CD8-positive, alpha-beta memory T cell (primary cell): ENCODE measurements at regions not wholly inside any gene's neighbourhood (a gene's known extent, or its start where the extent isn't known, plus 50 kb on each side); places are given as distances from the start of the nearest gene placed in this dataset.
"Not testable (repeated sequence)": the region's sequence is repeated elsewhere in the genome, so short reads cannot be mapped to it uniquely, and the experiment has no call there.

Experiments
- CTCF ChIA-PET: fragments of 350-600 bp; sonication (Branson Sonifier 250); formaldehyde crosslinking; loops from one replicate; lab custom pipeline; 2021; ENCODE audit warnings: antibody characterized with exemption; lab: Charles Lee
- POLR2A ChIA-PET: fragments of 350-600 bp; sonication (Branson Sonifier 250); formaldehyde crosslinking; loops from one replicate; lab custom pipeline; 2021; ENCODE audit warnings: antibody characterized with exemption; lab: Charles Lee
- DNase-seq, 5 donors: peaks; one replicate each; pipeline versions ENCODE4 v3.0.0 to v3.0.0-alpha.2; 2020 to 2022; ENCODE audit warnings: mixed read lengths in 1 of 5
- H3K27ac ChIP-seq: one replicate; pipeline ENCODE4 v1.7.0; 2013; ENCODE audit warnings: low read depth, mild to moderate bottlenecking, low read length, moderate library complexity
- H3K27me3 ChIP-seq: 2 replicates; pipeline ENCODE4 v1.7.0; 2013; ENCODE audit warnings: low read length, mild to moderate bottlenecking; ENCODE audit not compliant: insufficient read depth, poor library complexity, severe bottlenecking
- H3K36me3 ChIP-seq: 2 replicates; pipeline ENCODE4 v1.7.0; 2013; ENCODE audit warnings: mild to moderate bottlenecking, low read length, moderate library complexity; ENCODE audit not compliant: insufficient read depth
- H3K4me1 ChIP-seq: 2 replicates; pipeline ENCODE4 v1.7.0; 2013; ENCODE audit warnings: mild to moderate bottlenecking, low read length, moderate library complexity; ENCODE audit not compliant: insufficient read depth
- H3K4me3 ChIP-seq: 2 replicates; pipeline ENCODE4 v1.7.0; 2013; ENCODE audit warnings: mild to moderate bottlenecking, low read length
- H3K9me3 ChIP-seq: 2 replicates; pipeline ENCODE4 v1.7.0; 2013; ENCODE audit warnings: mild to moderate bottlenecking, low read length
- H3K27ac Mint-ChIP-seq, 8 donors: one replicate each; pipeline ENCODE4 v1.8.0; 2020 to 2021; ENCODE audit warnings: mixed read lengths in 8 of 8, mild to moderate bottlenecking in 6 of 8, inconsistent platforms in 3 of 8, moderate library complexity in 3 of 8
- H3K27me3 Mint-ChIP-seq, 2 donors: one replicate each; pipeline ENCODE4 v1.8.0; 2020 to 2021; ENCODE audit warnings: mixed read lengths in 2 of 2, mild to moderate bottlenecking in 1 of 2, moderate library complexity in 1 of 2
- H3K36me3 Mint-ChIP-seq, 3 donors: one replicate each; pipeline ENCODE4 v1.8.0; 2020 to 2021; ENCODE audit warnings: mixed read lengths in 3 of 3, inconsistent platforms in 1 of 3, mild to moderate bottlenecking in 1 of 3
- H3K4me1 Mint-ChIP-seq, 3 donors: one replicate each; pipeline ENCODE4 v1.8.0; 2020 to 2021; ENCODE audit warnings: mixed read lengths in 3 of 3, inconsistent platforms in 1 of 3, mild to moderate bottlenecking in 1 of 3
- H3K4me3 Mint-ChIP-seq, 7 donors: one replicate each; pipeline ENCODE4 v1.8.0; 2020 to 2021; ENCODE audit warnings: mixed read lengths in 7 of 7, mild to moderate bottlenecking in 6 of 7, moderate library complexity in 4 of 7, inconsistent platforms in 2 of 7
- H3K9me3 Mint-ChIP-seq, 5 donors: one replicate each; pipeline ENCODE4 v1.8.0; 2020 to 2022; ENCODE audit warnings: mixed read lengths in 5 of 5, mild to moderate bottlenecking in 3 of 5, moderate library complexity in 2 of 5, inconsistent platforms in 1 of 5

DNA sequence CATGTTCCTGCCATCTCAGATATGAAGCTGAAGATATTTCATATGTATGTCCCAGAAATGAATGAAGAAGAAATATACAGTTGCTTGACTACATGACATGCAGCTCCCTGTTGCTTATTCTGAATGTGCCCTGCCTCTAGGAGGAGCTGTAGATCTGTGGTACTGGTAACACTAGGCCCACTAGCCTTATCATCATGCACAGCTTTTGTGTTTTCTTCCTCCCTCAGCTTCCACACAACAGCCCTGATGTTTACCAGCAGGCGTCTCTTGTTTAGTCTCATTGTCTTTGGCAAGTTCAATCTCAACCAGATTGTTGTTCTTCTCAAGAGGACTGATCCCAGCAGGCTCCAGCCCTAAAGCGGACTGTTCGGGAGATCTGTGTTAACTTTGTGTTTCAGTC lies 104.8 kb downstream of the ATP6V0E2 start:
- H3K27ac Mint-ChIP-seq, H3K36me3 Mint-ChIP-seq, H3K27ac ChIP-seq, POLR2A ChIA-PET, H3K4me3 ChIP-seq, H3K4me1 Mint-ChIP-seq, H3K27me3 ChIP-seq, H3K4me1 ChIP-seq, H3K9me3 ChIP-seq, CTCF ChIA-PET, H3K9me3 Mint-ChIP-seq, DNase-seq, H3K36me3 ChIP-seq, H3K4me3 Mint-ChIP-seq: not testable (repeated sequence)
- peaks cover 6 to 16% of the 10 kb centered on the region in 2 donors for H3K27me3 Mint-ChIP-seq

DNA sequence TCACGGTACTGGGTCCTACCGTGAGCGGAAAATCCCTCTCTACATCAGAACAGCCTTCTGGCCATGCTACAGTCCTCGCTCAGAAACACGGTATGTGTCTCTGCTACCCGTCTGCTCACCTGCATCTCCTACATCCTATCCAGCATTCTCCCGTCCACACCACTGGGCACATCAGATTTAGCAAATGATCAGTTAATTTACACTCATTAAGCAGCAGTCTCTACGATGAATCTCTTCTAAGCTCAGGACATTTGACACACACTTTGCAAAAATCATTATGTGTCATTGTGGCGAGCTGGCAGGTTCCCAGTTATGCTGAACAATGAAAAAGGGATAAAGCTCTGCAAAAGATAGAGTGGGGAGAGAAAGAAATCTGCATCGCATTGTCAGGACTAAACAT lies 105.2 kb downstream of the ATP6V0E2 start:
- H3K27ac ChIP-seq, H3K9me3 ChIP-seq, H3K27ac Mint-ChIP-seq, H3K36me3 ChIP-seq, H3K4me3 Mint-ChIP-seq, POLR2A ChIA-PET, H3K4me3 ChIP-seq, H3K4me1 Mint-ChIP-seq, DNase-seq, H3K36me3 Mint-ChIP-seq, CTCF ChIA-PET, H3K9me3 Mint-ChIP-seq, H3K4me1 ChIP-seq, H3K27me3 ChIP-seq: not testable (repeated sequence)
- H3K27me3 Mint-ChIP-seq, result peaks cover 6 to 16% of the 10 kb centered on the region in 2 donors

DNA sequence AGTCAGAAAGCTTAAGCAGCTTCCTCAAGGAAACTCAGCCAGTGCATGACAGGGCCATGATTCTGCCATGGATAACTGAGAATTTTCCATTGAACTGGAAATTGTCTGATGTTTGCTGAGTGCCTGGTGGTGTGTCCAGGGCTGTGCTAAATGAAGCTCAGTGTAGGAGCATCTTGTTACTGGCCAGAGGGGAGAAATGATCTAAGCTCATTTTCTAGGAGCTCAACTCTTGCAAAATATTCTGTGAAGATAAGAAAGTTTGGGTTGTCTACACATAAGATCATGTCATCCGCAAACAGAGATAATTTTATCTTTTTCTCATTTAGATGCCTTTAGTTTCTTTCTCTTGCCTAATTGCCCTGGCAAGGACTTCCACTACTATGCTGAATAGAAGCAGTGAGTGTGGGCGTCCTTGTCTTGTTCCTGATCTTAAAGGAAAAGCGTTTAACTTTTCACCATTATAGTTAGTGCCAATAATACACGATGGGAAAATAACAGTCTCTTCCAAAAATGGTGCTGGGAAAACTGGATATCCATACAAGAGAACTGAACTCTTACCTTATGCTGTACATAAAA lies 108.9 kb downstream of the ATP6V0E2 start:
- not testable (repeated sequence) for H3K36me3 Mint-ChIP-seq

DNA sequence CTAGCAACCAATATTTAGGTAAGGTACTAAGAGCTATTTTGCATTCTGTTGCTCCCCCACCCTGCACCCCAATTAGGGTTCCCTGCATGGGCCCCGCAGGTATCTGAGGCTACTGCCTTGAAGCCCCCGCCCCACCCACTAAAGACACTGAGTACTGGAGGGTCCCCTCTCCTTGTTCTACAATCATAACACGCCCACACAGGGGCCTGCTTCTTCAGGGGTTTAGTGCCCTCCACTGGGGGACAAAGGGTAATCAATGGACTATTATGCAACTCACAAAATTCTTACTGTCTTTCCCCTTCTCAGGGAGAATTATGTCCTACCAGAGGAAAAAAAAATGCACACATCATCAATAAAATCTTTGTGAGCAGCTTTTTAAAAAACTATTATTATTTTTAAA lies 113.1 kb downstream of the ATP6V0E2 start:
- CTCF ChIA-PET, result not testable (repeated sequence)

More for the DNA sequence above, 108.9 kb downstream of the ATP6V0E2 start:
- POLR2A ChIA-PET, H3K4me3 ChIP-seq, H3K27ac Mint-ChIP-seq, H3K36me3 ChIP-seq, H3K4me3 Mint-ChIP-seq, H3K27ac ChIP-seq, CTCF ChIA-PET, H3K9me3 Mint-ChIP-seq, H3K27me3 Mint-ChIP-seq, DNase-seq, H3K4me1 Mint-ChIP-seq, H3K9me3 ChIP-seq, H3K27me3 ChIP-seq, H3K4me1 ChIP-seq: not testable (repeated sequence)

DNA sequence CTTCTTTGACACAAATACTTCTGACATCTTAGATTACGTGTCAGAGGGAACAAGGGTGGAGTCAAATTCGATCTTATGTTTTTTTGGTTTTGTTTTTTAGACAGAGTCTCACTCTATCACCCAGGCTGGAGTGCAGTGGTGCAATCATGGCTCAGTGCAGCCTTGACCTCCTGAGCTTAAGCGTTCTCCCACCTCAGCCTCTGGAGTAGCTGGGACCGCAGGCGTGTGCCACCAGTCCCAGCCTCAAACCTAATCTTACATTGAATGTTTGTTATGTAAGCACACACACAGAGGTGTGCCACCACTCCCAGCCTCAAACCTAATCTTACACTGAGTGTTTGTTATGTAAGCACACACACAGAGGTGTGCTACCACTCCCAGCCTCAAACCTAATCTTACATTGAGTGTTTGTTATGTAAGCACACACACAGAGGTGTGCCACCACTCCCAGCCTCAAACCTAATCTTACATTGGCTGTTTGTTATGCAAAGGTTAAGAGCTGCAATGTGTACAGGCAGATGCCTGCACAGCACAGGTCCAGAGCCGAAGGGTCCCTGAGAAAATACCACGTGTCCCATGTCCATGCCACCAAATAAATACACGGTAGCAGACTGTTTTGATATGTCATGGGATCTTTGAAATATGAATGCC lies 118.0 kb downstream of the ATP6V0E2 start:
- CTCF ChIA-PET, H3K27ac ChIP-seq, H3K9me3 ChIP-seq, H3K27me3 Mint-ChIP-seq, H3K4me3 Mint-ChIP-seq, H3K27ac Mint-ChIP-seq, H3K36me3 Mint-ChIP-seq, DNase-seq, H3K4me1 Mint-ChIP-seq, H3K4me3 ChIP-seq, H3K36me3 ChIP-seq, POLR2A ChIA-PET, H3K9me3 Mint-ChIP-seq, H3K27me3 ChIP-seq, H3K4me1 ChIP-seq: not testable (repeated sequence)

More for the DNA sequence above, 113.1 kb downstream of the ATP6V0E2 start:
- H3K4me3 Mint-ChIP-seq, H3K27ac ChIP-seq, DNase-seq, POLR2A ChIA-PET, H3K4me3 ChIP-seq, H3K9me3 Mint-ChIP-seq, H3K4me1 Mint-ChIP-seq, H3K4me1 ChIP-seq, H3K27me3 ChIP-seq, H3K9me3 ChIP-seq, H3K36me3 Mint-ChIP-seq, H3K36me3 ChIP-seq, H3K27me3 Mint-ChIP-seq, H3K27ac Mint-ChIP-seq: not testable (repeated sequence)

DNA sequence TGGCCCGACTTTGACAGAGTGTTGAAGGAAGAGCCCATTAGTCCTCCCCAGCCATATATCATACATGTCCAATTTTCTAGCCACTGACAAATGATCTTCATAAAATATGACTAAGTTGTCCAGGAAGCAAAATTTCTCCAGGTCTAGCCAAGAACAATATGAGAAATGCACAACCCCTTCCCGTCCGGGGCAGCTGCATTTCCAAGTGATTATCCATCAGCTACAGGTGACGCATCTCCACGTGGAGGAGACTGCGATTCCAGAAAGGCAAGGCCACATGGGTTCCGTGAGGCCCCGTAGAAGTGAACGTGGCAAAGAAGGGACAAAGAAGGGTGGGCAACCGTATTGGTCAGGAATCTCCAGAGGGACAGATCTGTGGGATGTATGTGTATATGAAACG lies 118.6 kb downstream of the ATP6V0E2 start:
- H3K4me3 Mint-ChIP-seq, H3K36me3 ChIP-seq, H3K27ac Mint-ChIP-seq, H3K27ac ChIP-seq, H3K9me3 ChIP-seq, CTCF ChIA-PET, H3K4me1 ChIP-seq, H3K9me3 Mint-ChIP-seq, H3K27me3 ChIP-seq, H3K27me3 Mint-ChIP-seq, H3K4me3 ChIP-seq, H3K36me3 Mint-ChIP-seq, POLR2A ChIA-PET, DNase-seq, H3K4me1 Mint-ChIP-seq: not testable (repeated sequence)

DNA sequence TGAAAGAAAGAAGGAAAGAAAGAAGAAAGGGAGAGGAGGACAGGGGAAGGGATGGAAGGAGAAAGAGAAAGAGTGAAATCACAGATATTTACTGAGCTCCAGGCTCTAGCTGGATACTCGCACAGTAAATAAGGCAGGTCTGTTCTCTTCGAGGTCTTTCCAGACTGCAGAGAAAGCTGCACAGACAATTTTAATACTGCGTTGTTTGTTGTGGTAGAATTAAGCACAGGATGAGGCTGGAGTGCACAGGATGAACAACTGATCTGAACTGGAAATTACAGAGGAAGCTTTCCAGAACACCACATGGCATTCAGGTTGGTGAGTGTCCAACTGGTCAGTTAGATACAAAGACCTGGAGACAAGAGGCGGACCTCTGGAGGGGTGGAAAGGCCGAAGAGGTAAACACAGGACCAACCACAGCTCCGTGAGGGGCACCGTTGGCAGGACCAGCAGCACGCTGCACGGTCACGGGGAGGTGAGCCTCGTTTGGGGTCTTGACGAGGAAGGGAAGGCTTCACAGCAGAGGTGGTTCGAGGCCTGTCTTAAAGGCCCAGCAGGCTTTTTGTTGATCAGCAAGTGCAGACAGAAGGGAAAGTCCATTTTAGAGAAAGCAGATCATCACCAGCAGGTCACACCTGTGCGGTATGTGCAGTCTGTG lies 121.7 kb downstream of the ATP6V0E2 start:
- peak overlapping the region in 1 of 8 donors; percentile 11 for H3K27ac Mint-ChIP-seq
- DNase-seq, H3K4me1 ChIP-seq, H3K36me3 ChIP-seq, H3K4me3 ChIP-seq, H3K9me3 ChIP-seq, POLR2A ChIA-PET, H3K27me3 ChIP-seq, H3K36me3 Mint-ChIP-seq, H3K4me3 Mint-ChIP-seq, CTCF ChIA-PET, H3K27ac ChIP-seq, H3K9me3 Mint-ChIP-seq, H3K4me1 Mint-ChIP-seq, H3K27me3 Mint-ChIP-seq: not testable (repeated sequence)

DNA sequence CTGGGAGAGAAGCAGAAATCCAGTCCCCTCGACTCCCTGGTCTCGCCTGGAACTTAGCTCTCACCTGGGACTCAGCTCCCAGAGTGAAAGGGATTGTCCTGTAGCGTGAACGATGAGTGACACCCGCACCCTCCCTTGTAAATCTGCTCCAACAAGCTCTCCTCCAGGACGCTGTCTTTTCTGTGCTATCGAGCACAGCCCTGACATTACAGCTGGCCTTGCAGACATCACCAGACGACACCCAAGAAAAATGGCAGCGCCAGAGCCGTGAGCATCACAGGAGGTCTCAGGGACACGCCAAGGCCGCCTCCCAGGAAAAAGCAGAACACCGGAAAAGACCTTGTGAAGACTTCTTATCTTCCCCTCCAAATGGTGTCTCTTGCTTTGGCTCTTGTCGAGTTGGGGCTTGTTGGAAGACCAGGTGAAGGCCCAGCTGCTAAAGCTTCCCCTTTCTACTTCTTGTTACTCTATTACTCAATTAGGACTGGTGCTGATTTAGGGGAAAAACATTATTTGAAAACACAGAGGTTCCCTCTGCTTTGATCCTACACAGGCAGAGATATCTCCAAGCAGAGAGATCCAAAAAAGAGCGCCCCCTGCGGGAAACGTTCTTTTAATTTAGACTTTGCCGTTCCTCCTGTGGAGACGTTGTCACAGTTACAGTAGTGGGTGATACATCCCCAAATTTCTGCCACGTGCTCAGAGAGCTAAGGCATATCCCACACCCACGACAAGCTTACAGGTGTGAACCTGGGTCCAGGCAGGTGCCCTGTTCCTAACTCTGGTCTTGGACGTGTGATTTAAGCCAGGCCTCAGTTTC lies 127.2 kb downstream of the ATP6V0E2 start:
- H3K27ac Mint-ChIP-seq, H3K9me3 ChIP-seq, DNase-seq, H3K4me3 ChIP-seq, H3K27me3 Mint-ChIP-seq, H3K36me3 Mint-ChIP-seq, CTCF ChIA-PET, H3K27ac ChIP-seq, H3K4me3 Mint-ChIP-seq, H3K36me3 ChIP-seq, H3K4me1 Mint-ChIP-seq, POLR2A ChIA-PET, H3K4me1 ChIP-seq, H3K9me3 Mint-ChIP-seq, H3K27me3 ChIP-seq: not testable (repeated sequence)
